AG04450 (cell line): ENCODE measurements at regions not wholly inside any gene's neighbourhood (a gene's known extent, or its start where the extent isn't known, plus 50 kb on each side); places are given as distances from the start of the nearest gene placed in this dataset.

Experiments used
- CTCF ChIA-PET: fragments of 300-600, 350-600 bp; formaldehyde crosslinking; extraction: SDS; loops from one replicate; lab custom pipeline; 2022; ENCODE audit warnings: antibody characterized with exemption, inconsistent platforms; lab: Charles Lee
- POLR2A ChIA-PET: fragments of 350-600 bp; formaldehyde crosslinking; extraction: SDS; loops from one replicate; lab custom pipeline; 2021; ENCODE audit warnings: antibody characterized with exemption, inconsistent platforms; lab: Yijun Ruan, JAX
- DNase-seq: peaks from one replicate; pipeline ENCODE4 v3.0.0-alpha.2; 2011; ENCODE audit warnings: low read depth, low spot score
- H3K27ac ChIP-seq: one replicate; pipeline ENCODE4 v1.5.1; 2012; ENCODE audit warnings: low read depth, low read length, control low read depth
- H3K27me3 ChIP-seq: one replicate; pipeline ENCODE4 v1.6.0; 2012; ENCODE audit warnings: low read length; ENCODE audit not compliant: control insufficient read depth, insufficient read depth
- H3K4me3 ChIP-seq: 2 replicates; pipeline ENCODE4 v1.5.1; 2011; ENCODE audit warnings: mild to moderate bottlenecking, low read depth, low read length, control low read depth
- H3K9me3 ChIP-seq: 2 replicates; pipeline ENCODE4 v1.5.1; 2012; ENCODE audit warnings: low read length; ENCODE audit not compliant: control insufficient read depth, insufficient read depth
- TF ChIP-seq, protein P1 (sequence below): IDR thresholded peaks from 2 replicates; pipeline ENCODE4 v1.5.1; 2011; ENCODE audit warnings: low read depth, low read length, control low read depth, inconsistent platforms

DNA sequence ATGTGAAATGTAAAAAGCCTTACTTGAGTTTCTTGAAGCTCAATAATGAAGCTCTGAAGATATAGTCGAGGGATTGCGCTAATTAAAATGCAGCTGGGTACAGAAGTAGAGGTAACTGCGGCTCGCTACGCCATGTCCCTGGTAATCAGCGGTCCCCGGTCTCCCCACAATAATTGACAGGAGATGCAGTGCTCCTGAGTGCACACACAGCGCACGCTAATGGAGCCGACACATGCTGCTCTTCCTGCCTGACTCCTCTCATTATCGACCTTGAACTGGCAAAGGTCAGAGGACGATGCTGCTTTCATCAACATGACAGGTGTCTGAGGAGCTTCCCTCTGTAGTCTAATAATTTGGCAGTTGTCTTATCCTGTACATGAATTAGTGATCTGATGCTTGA is 365.9 kb downstream of the RNF144B start:
- no peak overlapping the region for H3K4me3 ChIP-seq
- ChIA-PET POLR2A (no interaction called here), CTCF (no interaction called here)
- TF ChIP-seq, protein P1, sequence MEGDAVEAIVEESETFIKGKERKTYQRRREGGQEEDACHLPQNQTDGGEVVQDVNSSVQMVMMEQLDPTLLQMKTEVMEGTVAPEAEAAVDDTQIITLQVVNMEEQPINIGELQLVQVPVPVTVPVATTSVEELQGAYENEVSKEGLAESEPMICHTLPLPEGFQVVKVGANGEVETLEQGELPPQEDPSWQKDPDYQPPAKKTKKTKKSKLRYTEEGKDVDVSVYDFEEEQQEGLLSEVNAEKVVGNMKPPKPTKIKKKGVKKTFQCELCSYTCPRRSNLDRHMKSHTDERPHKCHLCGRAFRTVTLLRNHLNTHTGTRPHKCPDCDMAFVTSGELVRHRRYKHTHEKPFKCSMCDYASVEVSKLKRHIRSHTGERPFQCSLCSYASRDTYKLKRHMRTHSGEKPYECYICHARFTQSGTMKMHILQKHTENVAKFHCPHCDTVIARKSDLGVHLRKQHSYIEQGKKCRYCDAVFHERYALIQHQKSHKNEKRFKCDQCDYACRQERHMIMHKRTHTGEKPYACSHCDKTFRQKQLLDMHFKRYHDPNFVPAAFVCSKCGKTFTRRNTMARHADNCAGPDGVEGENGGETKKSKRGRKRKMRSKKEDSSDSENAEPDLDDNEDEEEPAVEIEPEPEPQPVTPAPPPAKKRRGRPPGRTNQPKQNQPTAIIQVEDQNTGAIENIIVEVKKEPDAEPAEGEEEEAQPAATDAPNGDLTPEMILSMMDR: no peak
- no peaks in the 10 kb centered on the region for H3K27me3 ChIP-seq
- no peaks in the 10 kb centered on the region for H3K9me3 ChIP-seq
- H3K27ac ChIP-seq: no peak overlapping the region
- no peak for DNase-seq

DNA sequence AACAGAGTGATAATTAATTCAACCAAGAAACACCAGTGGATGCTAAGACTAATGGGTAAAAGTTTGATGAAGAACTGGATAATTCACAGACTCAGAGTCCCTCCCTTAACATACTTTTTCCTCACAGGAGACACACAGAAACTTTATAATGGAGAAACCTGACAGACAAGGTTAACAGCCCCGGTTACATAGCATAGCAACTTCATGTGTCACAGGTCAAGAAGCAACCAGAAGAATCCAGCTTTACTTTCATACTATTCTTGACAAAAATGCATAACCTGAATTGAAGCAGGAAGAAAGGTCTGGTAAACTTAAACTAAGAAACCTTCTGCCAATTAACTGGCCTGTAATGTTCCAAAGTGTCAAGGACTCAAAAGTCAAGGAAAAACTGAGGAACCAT is 375.9 kb downstream of the RNF144B start:
- Histone ChIP-seq H3K27ac (no peak overlapping the region), H3K4me3 (no peak overlapping the region), H3K9me3 (no peaks in the 10 kb centered on the region), H3K27me3 (no peaks in the 10 kb centered on the region)
- no peak for DNase-seq
- POLR2A ChIA-PET: no interaction called here
- TF ChIP-seq, protein P1: no peak
- CTCF ChIA-PET: interaction anchor here (0.6 kb wide), 1 partner anchor 1298 kb away, joined by 3 read pairs; no protein-coding TSS in a partner anchor

DNA sequence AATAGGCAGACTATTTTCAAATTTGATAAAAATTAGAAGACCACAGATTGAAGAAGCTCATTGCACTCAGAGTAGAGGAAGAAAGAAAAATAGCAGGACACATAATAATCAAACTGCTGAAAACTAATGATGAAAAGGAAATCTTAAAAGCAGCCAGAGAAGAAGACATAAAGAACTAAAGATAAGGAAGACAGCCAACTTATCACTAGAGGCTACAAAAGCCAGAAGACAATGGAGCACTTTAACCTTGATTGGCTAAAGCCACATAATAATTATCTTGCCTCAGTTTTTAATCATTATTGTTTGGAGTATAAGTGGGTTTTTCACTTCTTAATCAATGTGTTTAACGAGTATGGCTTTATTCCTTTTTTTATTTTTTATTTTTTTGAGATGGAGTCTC is 397.6 kb downstream of the RNF144B start:
- Histone ChIP-seq H3K4me3 (no peak overlapping the region), H3K27me3 (no peaks in the 10 kb centered on the region), H3K27ac (no peak overlapping the region), H3K9me3 (no peaks in the 10 kb centered on the region)
- TF ChIP-seq, protein P1: no peak
- no peak for DNase-seq
- CTCF ChIA-PET: no interaction called here
- POLR2A ChIA-PET: no interaction called here

DNA sequence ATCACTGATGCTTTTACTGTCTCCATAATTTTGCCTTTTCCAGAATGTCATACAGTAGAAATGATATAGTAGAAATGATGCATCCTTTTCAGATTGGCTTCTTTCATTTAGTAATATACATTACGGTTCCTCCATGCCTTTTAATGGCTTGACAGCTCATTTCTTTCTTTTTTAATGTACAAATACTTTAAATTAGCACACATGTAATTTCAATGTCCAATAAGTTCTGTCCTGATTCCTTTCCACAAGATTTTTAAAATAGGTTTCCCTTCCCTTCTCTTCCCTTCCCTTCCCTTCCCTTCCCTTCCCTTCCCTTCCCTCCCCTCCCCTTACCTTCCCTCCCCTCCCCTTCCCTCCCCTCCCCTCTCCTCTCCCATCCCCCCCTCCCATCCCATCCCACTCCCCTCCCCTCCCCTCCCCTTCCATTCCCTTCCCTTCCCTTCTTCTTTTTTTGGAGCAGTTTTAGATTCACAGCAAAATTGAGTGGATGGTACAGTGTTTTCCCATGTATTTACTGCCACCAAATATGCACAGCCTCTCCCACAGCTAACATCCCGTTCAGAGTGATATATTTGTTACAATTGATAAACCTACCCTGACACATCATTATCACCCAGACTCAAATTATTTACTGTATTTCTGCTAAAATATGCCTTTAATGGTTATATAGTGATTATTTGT is 398.8 kb downstream of the RNF144B start:
- no peaks in the 10 kb centered on the region for H3K27me3 ChIP-seq
- TF ChIP-seq, protein P1: no peak
- DNase-seq: no peak
- H3K4me3 ChIP-seq: no peak overlapping the region
- no peak overlapping the region for H3K27ac ChIP-seq
- ChIA-PET POLR2A (no interaction called here), CTCF (no interaction called here)
- H3K9me3 ChIP-seq: no peaks in the 10 kb centered on the region

DNA sequence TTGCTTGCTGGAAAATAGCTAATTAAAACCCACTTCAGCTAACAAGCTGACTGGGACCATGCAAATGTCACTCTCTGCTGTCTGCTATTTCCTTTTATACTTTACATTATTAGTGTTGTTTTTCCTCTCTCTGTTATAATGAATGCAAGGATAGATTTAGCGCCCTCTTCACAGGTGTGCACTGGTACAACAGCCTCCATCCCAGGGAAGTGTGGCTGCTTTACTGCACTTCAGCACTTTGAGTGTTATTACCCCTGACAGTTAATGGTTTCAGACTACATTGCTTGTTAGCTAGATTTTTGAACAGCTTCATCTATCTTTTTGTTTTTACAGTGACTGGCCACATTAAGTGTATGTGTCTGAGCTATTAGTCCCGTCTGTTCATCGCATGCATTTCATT is 405.7 kb downstream of the RNF144B start:
- CTCF ChIA-PET: no interaction called here
- POLR2A ChIA-PET: no interaction called here
- no peaks in the 10 kb centered on the region; the same call in none of the 2 replicates for H3K9me3 ChIP-seq
- TF ChIP-seq, protein P1: no peak
- no peak for DNase-seq
- no peak overlapping the region for H3K27ac ChIP-seq
- no peak overlapping the region for H3K4me3 ChIP-seq
- no peaks in the 10 kb centered on the region for H3K27me3 ChIP-seq
